Esophagus squamous epithelium (tissue), 4 donors: ENCODE measurements at regions not wholly inside any gene's neighbourhood (a gene's known extent, or its start where the extent isn't known, plus 50 kb on each side); places are given as distances from the start of the nearest gene placed in this dataset.

Experiments used
- CTCF ChIP-seq, 6 experiments: fragments of 450-650 bp in 4 of 6; fragments of 200-600 bp in 2 of 6; sonication (generic) in 2 of 6; IDR thresholded peaks; one replicate each; pipeline ENCODE4 v1.5.1; 2016 to 2019; ENCODE audit warnings: antibody characterized with exemption in 6 of 6, mild to moderate bottlenecking in 4 of 6, moderate library complexity in 4 of 6
- POLR2A ChIP-seq, 4 donors: fragments of 450-650 bp; IDR thresholded peaks; one replicate each; pipeline ENCODE4 v1.6.1; 2017; ENCODE audit warnings: antibody characterized with exemption in 4 of 4, mild to moderate bottlenecking in 4 of 4, moderate library complexity in 3 of 4

DNA sequence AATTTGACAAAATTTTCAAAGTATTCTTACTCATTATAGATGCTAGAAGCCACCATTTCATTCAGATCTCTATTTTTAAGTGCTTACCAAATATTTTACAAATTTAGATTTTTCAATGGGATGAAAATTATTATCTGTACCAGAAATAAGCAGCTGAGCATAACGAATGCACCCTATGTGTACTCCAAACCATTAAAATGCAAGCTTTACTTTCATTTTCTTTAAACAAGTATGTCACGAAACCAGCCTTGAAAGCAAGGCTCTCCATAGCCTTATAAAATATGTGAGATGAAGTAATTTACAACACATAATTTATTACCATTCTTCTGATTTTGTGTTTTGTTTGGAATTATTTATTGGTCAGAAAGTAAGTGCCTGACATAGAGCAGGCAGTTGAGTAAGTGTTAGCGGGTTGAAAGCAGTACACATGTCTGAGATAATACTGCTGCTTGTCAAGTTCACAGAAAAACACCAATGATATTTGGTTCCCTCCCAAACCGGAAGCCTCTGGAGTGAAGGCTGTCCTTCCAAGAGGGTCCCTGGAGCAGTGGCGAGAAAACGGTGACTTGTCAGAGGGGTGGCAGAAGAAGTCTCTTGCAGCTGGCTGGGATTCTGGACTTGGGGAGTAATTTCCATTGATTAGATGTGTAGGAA lies 322.7 kb upstream of the PFKP start:
- TF ChIP-seq CTCF (IDR thresholded peaks at IDR 0.05): no peak
- no peak for TF ChIP-seq POLR2A (IDR thresholded peaks at IDR 0.05)
